Glomerular visceral epithelial cell (primary cell): ENCODE measurements at regions not wholly inside any gene's neighbourhood (a gene's known extent, or its start where the extent isn't known, plus 50 kb on each side); places are given as distances from the start of the nearest gene placed in this dataset.

ENCODE experiments used
- DNase-seq: peaks from one replicate; pipeline ENCODE4 v3.0.0-alpha.2; 2016; ENCODE audit errors: extremely low spot score

- DNase-seq: no peak
Observed at GRCh38 chr13:104246955-104247354, 1180.7 kb upstream of the SLC10A2 start.

GRCh38 chr13:104206450-104207044, 1140.3 kb upstream of the SLC10A2 start:
- DNase-seq: no peak

GRCh38 chr13:104204177-104204576, 1138.0 kb upstream of the SLC10A2 start:
- DNase-seq: no peak

- DNase-seq: no peak
Observed at GRCh38 chr13:104198801-104199200, 1132.6 kb upstream of the SLC10A2 start.

- DNase-seq: no peak
Observed at GRCh38 chr13:104196611-104197010, 1130.4 kb upstream of the SLC10A2 start.

GRCh38 chr13:104181526-104182231, 1115.5 kb upstream of the SLC10A2 start:
- DNase-seq: no peak

GRCh38 chr13:104170980-104171555, 1104.9 kb upstream of the SLC10A2 start:
- DNase-seq: no peak

GRCh38 chr13:104163866-104164630, 1097.8 kb upstream of the SLC10A2 start:
- DNase-seq: no peak

GRCh38 chr13:104160536-104160935, 1094.3 kb upstream of the SLC10A2 start:
- DNase-seq: no peak

GRCh38 chr13:104143760-104144416, 1077.7 kb upstream of the SLC10A2 start:
- no peak for DNase-seq

GRCh38 chr13:104140552-104140951, 1074.3 kb upstream of the SLC10A2 start:
- no peak for DNase-seq

- DNase-seq: no peak
Observed at GRCh38 chr13:104137416-104137815, 1071.2 kb upstream of the SLC10A2 start.

GRCh38 chr13:104132849-104133248, 1066.6 kb upstream of the SLC10A2 start:
- no peak for DNase-seq

GRCh38 chr13:104114101-104114500, 1047.9 kb upstream of the SLC10A2 start:
- no peak for DNase-seq

GRCh38 chr13:104111031-104111430, 1044.8 kb upstream of the SLC10A2 start:
- no peak for DNase-seq

- peak; percentile 42 for DNase-seq
Observed at GRCh38 chr13:104106705-104107393, 1040.6 kb upstream of the SLC10A2 start.

GRCh38 chr13:104105418-104106355, 1039.5 kb upstream of the SLC10A2 start:
- peak; percentile 9 for DNase-seq

- no peak for DNase-seq
Observed at GRCh38 chr13:104099750-104100149, 1033.5 kb upstream of the SLC10A2 start.

GRCh38 chr13:104098421-104098820, 1032.2 kb upstream of the SLC10A2 start:
- peak; percentile 77 for DNase-seq

- DNase-seq: no peak
Observed at GRCh38 chr13:104086759-104087158, 1020.5 kb upstream of the SLC10A2 start.
